ENCODE measurements at regions not wholly inside any gene's neighbourhood (a gene's known extent, or its start where the extent isn't known, plus 50 kb on each side); places are given as distances from the start of the nearest gene placed in this dataset.

DNA sequence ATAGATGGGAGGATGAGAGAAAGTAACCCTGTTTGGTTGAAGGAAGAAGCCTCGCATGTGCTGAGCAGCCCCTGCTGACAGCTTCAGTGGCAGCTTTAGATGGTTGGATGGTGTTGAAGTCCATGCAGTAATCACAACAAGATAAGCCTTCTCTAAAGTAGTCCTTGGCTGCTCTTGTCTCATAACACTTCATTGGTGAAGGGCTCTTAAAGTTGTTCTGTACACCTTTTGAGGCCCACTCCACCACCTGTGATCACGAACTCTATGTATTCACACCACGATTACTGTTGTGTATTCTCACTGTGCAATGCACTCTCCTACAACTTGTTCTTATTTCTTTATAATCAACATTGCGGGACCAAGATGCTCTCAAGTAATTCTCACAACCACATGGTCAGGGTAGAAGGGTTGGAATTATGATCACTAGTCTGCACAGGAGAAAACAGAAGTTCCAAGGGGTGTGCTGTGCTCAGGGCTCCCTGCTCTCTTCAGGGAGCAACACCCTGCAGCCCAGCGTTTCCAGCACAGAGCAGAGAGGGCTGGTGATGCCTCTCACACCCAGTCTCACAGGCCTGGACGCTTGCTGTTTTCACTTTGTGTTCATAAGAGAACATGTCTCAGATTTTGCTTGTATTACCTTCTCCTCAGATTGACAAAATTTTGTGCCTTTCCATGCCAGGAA lies 294.4 kb downstream of the SMOC2 start:
- no peak for TF ChIP-seq CTCF (IDR thresholded peaks at IDR 0.05; ENCODE audit: insufficient read depth, low read depth, low read length, missing control alignments)
- H3K4me3 ChIP-seq (ENCODE audit: low read depth, low read length) = no peak overlapping the region
- no peak for DNase-seq (ENCODE audit: low read depth)

GRCh38 chr6:168734523-168734922 lies 293.5 kb downstream of the SMOC2 start:
- H3K4me3 ChIP-seq (ENCODE audit: low read depth, low read length) = no peak overlapping the region
- no peak for DNase-seq (ENCODE audit: low read depth)
- TF ChIP-seq CTCF (IDR thresholded peaks at IDR 0.05; ENCODE audit: insufficient read depth, low read depth, low read length, missing control alignments) = no peak

GRCh38 chr6:168732676-168733075 lies 291.7 kb downstream of the SMOC2 start:
- TF ChIP-seq CTCF (IDR thresholded peaks at IDR 0.05; ENCODE audit: insufficient read depth, low read depth, low read length, missing control alignments) = no peak
- no peak for DNase-seq (ENCODE audit: low read depth)
- no peak overlapping the region for H3K4me3 ChIP-seq (ENCODE audit: low read depth, low read length)

- H3K4me3 ChIP-seq (ENCODE audit: low read depth, low read length) = no peak overlapping the region
- no peak for TF ChIP-seq CTCF (IDR thresholded peaks at IDR 0.05; ENCODE audit: insufficient read depth, low read depth, low read length, missing control alignments)
- no peak for DNase-seq (ENCODE audit: low read depth)
These were observed 290.1 kb downstream of the SMOC2 start for GRCh38 chr6:168730931-168731716.

GRCh38 chr6:168728056-168728455 lies 287.1 kb downstream of the SMOC2 start:
- DNase-seq (ENCODE audit: low read depth) = no peak
- no peak overlapping the region for H3K4me3 ChIP-seq (ENCODE audit: low read depth, low read length)

DNA sequence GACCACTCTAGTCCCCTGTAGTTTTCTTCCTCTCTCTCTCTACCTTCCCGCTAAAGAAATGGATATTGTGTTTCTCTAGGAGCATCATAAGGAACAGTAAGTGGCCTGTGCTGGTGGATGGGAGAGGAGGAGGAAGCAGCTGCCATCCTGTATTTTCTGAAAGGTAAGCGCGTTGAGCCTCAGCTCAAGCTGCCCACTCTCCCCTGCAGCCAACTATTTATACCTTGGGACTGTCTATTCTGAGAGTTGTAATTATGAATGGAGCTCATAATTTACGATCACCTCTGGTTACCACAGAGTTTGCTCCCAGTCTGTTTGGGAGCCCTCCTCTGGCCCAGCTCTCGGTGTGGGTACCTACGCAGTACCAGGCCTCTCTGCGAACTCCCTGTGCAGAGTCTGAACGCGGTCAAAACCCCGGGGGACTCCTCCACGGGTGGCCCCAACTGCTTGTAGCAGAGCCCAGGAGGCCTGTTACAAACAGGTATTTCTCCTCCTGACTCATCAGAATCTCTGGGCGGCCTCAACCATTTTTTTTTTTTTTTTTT lies 285.4 kb downstream of the SMOC2 start:
- no peak overlapping the region for H3K4me3 ChIP-seq (ENCODE audit: low read depth, low read length)
- TF ChIP-seq CTCF (IDR thresholded peaks at IDR 0.05; ENCODE audit: insufficient read depth, low read depth, low read length, missing control alignments) = no peak
- DNase-seq (ENCODE audit: low read depth) = no peak

More at GRCh38 chr6:168728056-168728455, 287.1 kb downstream of the SMOC2 start:
- TF ChIP-seq CTCF (IDR thresholded peaks at IDR 0.05; ENCODE audit: insufficient read depth, low read depth, low read length, missing control alignments) = no peak
